ENCODE measurements at regions not wholly inside any gene's neighbourhood (a gene's known extent, or its start where the extent isn't known, plus 50 kb on each side); places are given as distances from the start of the nearest gene placed in this dataset.

DNA sequence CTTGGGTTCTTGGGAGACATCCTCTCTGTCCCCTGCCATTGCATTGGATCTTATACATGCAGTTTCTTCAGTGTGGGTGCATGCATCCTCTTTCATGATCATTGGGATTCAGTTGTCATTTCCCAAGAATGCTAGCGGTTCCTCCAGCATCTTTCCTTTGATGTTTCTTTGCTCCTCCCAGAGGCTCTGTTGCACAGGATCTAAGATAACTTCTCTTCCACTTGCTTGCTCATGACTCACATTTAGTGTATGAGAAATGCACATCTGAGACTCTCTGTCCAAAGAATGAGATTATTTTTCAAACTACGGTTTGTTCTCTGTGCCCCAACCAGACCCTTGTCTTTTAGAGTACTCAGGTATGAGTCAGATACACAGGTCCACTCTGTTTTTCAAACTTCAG lies 197.1 kb downstream of the NDFIP2 start:
- in situ Hi-C loops (cut with MboI), result loop anchor here (5.0 to 10.0 kb wide), 2 partner anchors 687 to 1339 kb away; no protein-coding TSS in a partner anchor
- WGBS (ENCODE audit: insufficient coverage, insufficient replicate concordance, low lambda C conversion rate, missing lambda C conversion rate), result 20% methylated on average over 2 of the region's 2 CpGs
- intact Hi-C loops (cut with micrococcal nuclease; ENCODE audit: unreplicated experiment), result loop anchor here (5.0 kb wide), 2 partner anchors 664 to 1339 kb away; partner anchors contain the start of gene SPRY2
- TF ChIP-seq, protein P1, sequence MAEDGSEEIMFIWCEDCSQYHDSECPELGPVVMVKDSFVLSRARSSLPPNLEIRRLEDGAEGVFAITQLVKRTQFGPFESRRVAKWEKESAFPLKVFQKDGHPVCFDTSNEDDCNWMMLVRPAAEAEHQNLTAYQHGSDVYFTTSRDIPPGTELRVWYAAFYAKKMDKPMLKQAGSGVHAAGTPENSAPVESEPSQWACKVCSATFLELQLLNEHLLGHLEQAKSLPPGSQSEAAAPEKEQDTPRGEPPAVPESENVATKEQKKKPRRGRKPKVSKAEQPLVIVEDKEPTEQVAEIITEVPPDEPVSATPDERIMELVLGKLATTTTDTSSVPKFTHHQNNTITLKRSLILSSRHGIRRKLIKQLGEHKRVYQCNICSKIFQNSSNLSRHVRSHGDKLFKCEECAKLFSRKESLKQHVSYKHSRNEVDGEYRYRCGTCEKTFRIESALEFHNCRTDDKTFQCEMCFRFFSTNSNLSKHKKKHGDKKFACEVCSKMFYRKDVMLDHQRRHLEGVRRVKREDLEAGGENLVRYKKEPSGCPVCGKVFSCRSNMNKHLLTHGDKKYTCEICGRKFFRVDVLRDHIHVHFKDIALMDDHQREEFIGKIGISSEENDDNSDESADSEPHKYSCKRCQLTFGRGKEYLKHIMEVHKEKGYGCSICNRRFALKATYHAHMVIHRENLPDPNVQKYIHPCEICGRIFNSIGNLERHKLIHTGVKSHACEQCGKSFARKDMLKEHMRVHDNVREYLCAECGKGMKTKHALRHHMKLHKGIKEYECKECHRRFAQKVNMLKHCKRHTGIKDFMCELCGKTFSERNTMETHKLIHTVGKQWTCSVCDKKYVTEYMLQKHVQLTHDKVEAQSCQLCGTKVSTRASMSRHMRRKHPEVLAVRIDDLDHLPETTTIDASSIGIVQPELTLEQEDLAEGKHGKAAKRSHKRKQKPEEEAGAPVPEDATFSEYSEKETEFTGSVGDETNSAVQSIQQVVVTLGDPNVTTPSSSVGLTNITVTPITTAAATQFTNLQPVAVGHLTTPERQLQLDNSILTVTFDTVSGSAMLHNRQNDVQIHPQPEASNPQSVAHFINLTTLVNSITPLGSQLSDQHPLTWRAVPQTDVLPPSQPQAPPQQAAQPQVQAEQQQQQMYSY (CRISPR knock-in tag; IDR thresholded peaks at IDR 0.05), result no peak
- TF ChIP-seq, protein P2, sequence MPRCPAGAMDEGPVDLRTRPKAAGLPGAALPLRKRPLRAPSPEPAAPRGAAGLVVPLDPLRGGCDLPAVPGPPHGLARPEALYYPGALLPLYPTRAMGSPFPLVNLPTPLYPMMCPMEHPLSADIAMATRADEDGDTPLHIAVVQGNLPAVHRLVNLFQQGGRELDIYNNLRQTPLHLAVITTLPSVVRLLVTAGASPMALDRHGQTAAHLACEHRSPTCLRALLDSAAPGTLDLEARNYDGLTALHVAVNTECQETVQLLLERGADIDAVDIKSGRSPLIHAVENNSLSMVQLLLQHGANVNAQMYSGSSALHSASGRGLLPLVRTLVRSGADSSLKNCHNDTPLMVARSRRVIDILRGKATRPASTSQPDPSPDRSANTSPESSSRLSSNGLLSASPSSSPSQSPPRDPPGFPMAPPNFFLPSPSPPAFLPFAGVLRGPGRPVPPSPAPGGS (IDR thresholded peaks at IDR 0.05; ENCODE audit: borderline replicate concordance, insufficient read depth, low read depth, low read length, poor library complexity, severe bottlenecking), result no peak
- no peak for TF ChIP-seq ZNF384 (IDR thresholded peaks at IDR 0.05; ENCODE audit: borderline replicate concordance, low read depth, low read length)
- no peak for TF ChIP-seq EGR1 (IDR thresholded peaks at IDR 0.05; ENCODE audit: borderline replicate concordance in 1 of 2, low read depth in 2 of 2, low read length in 2 of 2)
- no peak for TF ChIP-seq CHD1 (IDR thresholded peaks at IDR 0.05; ENCODE audit: low read depth, low read length)
- TF ChIP-seq SKIL (IDR thresholded peaks at IDR 0.05; ENCODE audit: low read depth, poor library complexity, severe bottlenecking), result no peak
- no peak for TF ChIP-seq KLF5 (IDR thresholded peaks at IDR 0.05; ENCODE audit: partially characterized antibody)
- no peak for TF ChIP-seq HDAC2 (IDR thresholded peaks at IDR 0.05)
- no peak for TF ChIP-seq GABPA (IDR thresholded peaks at IDR 0.05; ENCODE audit: low read depth)
- no peak for TF ChIP-seq SREBF1 (IDR thresholded peaks at IDR 0.05; ENCODE audit: low read length)
- TF ChIP-seq RAD21 (IDR thresholded peaks at IDR 0.05; ENCODE audit: insufficient read depth, low read depth, low read length), result no peak
- TF ChIP-seq USF2 (IDR thresholded peaks at IDR 0.05; ENCODE audit: borderline replicate concordance, low read depth, low read length), result no peak
- no peak for TF ChIP-seq YBX1 (IDR thresholded peaks at IDR 0.05)
- no peak for TF ChIP-seq CREM (IDR thresholded peaks at IDR 0.05; ENCODE audit: low read depth)
- TF ChIP-seq ZNF24 (IDR thresholded peaks at IDR 0.05), result no peak
- no peak for TF ChIP-seq SPI1 (IDR thresholded peaks at IDR 0.05; ENCODE audit: borderline replicate concordance, insufficient read depth, low read depth, low read length)

More for the DNA sequence above, 197.1 kb downstream of the NDFIP2 start:
- no peak overlapping the region for H3K9ac ChIP-seq (ENCODE audit: control insufficient read depth, insufficient read depth, low read length)
- ATAC-seq (no peak), DNase-seq (ENCODE audit: low read depth, low spot score) (no peak), FAIRE-seq (no peak)
- H2AFZ ChIP-seq (ENCODE audit: control insufficient read depth, low read depth, low read length), result no peak overlapping the region
- no peaks in the 10 kb centered on the region for H4K20me1 ChIP-seq (ENCODE audit: control insufficient read depth, insufficient read depth)
- H3K9me3 ChIP-seq (replicated peaks; ENCODE audit: control insufficient read depth, insufficient read depth, low read length), result no peaks in the 10 kb centered on the region
- ChIA-PET RAD21 (ENCODE audit: unreplicated experiment) (interaction anchor here (0.9 to 3.4 kb wide), 19 partner anchors 11 to 1493 kb away, joined by 3 to 33 read pairs (median 5); partner anchors contain the start of gene SPRY2), CTCF (interaction anchor here (0.5 to 4.2 kb wide), 40 partner anchors 10 to 1492 kb away, joined by 3 to 44 read pairs (median 5); no protein-coding TSS in a partner anchor), SMC1A (ENCODE audit: uncharacterized antibody, unreplicated experiment) (interaction anchor here (0.7 to 3.8 kb wide), 27 partner anchors 9 to 1374 kb away, joined by 3 to 27 read pairs (median 8); partner anchors contain the start of gene SPRY2), POLR2A (no interaction called here)
- H3K79me2 ChIP-seq (ENCODE audit: control insufficient read depth, insufficient read depth, low read length), result no peaks in the 10 kb centered on the region
- H3K36me3 ChIP-seq (ENCODE audit: control insufficient read depth in 2 of 2, insufficient read depth in 2 of 2, low read length in 1 of 2), result no peaks in the 10 kb centered on the region
- no TSS peak for BruUV-seq (replicated peaks)
- H3K4me1 ChIP-seq (ENCODE audit: control insufficient read depth, insufficient read depth, low read length), result no peaks in the 10 kb centered on the region
- no peaks in the 10 kb centered on the region for H3K27me3 ChIP-seq (replicated peaks in 1 of 2; ENCODE audit: control insufficient read depth in 2 of 2, insufficient read depth in 2 of 2, low read length in 1 of 2)
- H3K4me3 ChIP-seq, result no peak overlapping the region
- H3K27ac ChIP-seq (ENCODE audit: control insufficient read depth, insufficient read depth), result no peak overlapping the region
- no peak overlapping the region for H3K4me2 ChIP-seq (ENCODE audit: control insufficient read depth, insufficient read depth)

All from GM12878 (cell line).